Ovary (tissue), 3 donors: ENCODE measurements at regions not wholly inside any gene's neighbourhood (a gene's known extent, or its start where the extent isn't known, plus 50 kb on each side); places are given as distances from the start of the nearest gene placed in this dataset.

ENCODE experiments used
- EP300 ChIP-seq: sonication (generic); formaldehyde crosslinking; IDR thresholded peaks from one replicate; pipeline ENCODE4 v1.6.1; 2017; ENCODE audit warnings: antibody characterized with exemption
- POLR2A ChIP-seq: fragments of 450-650 bp; IDR thresholded peaks from one replicate; pipeline ENCODE4 v1.6.1; 2017; ENCODE audit warnings: antibody characterized with exemption, mild to moderate bottlenecking, moderate library complexity
- TF ChIP-seq, protein P1 (sequence below), 3 donors: fragments of 450-650 bp in 2 of 3; fragments of 200-600 bp in 1 of 3; IDR thresholded peaks; one replicate each; pipeline versions ENCODE4 v1.5.1 to v1.8.0; 2016 to 2022; ENCODE audit warnings: antibody characterized with exemption in 3 of 3, mild to moderate bottlenecking in 1 of 3
- donor health status: DM: no; HTN: no; CAD: no.

DNA sequence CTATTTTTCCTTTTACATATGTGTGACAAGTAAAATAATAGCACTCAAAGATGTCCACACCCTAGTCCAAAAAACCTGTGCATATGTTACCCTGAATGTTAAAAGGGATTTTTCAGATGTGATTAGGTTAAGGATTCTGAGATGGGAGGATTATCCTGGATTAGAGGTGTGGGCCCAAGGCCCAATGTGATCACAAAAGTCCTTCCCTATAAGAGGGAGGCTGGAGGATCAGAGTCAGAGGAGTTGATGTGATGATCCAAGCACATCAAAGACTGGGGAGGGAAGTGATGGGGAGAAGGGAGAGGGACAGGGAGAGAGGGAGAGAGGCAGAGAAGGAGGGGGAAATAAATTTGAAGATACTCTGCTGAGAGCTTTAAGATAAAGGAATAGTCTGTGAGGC, 512.6 kb downstream of the PLOD2 start:
- TF ChIP-seq, protein P1, sequence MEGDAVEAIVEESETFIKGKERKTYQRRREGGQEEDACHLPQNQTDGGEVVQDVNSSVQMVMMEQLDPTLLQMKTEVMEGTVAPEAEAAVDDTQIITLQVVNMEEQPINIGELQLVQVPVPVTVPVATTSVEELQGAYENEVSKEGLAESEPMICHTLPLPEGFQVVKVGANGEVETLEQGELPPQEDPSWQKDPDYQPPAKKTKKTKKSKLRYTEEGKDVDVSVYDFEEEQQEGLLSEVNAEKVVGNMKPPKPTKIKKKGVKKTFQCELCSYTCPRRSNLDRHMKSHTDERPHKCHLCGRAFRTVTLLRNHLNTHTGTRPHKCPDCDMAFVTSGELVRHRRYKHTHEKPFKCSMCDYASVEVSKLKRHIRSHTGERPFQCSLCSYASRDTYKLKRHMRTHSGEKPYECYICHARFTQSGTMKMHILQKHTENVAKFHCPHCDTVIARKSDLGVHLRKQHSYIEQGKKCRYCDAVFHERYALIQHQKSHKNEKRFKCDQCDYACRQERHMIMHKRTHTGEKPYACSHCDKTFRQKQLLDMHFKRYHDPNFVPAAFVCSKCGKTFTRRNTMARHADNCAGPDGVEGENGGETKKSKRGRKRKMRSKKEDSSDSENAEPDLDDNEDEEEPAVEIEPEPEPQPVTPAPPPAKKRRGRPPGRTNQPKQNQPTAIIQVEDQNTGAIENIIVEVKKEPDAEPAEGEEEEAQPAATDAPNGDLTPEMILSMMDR (IDR thresholded peaks at IDR 0.05), result no peak
- TF ChIP-seq POLR2A (no peak), EP300 (no peak)
